H1 (cell line): ENCODE measurements at regions not wholly inside any gene's neighbourhood (a gene's known extent, or its start where the extent isn't known, plus 50 kb on each side); places are given as distances from the start of the nearest gene placed in this dataset.

Experiments
- CBX8 ChIP-seq: fragments of 300-800, 300-1000 bp; sonication (generic); IDR thresholded peaks from 2 replicates; pipeline ENCODE4 v1.7.1; 2016; ENCODE audit warnings: low read depth, low read length, borderline replicate concordance
- CTBP2 ChIP-seq: IDR thresholded peaks from 2 replicates; pipeline ENCODE4 v1.7.0; 2011; ENCODE audit warnings: borderline replicate concordance, mild to moderate bottlenecking, moderate library complexity, mixed read lengths, low read length; ENCODE audit not compliant: insufficient read depth, insufficient read length
- FOSL1 ChIP-seq: IDR thresholded peaks from 2 replicates; pipeline ENCODE4 v1.6.1; 2011; ENCODE audit warnings: mild to moderate bottlenecking, low read depth, low read length, moderate library complexity; ENCODE audit not compliant: insufficient read depth
- JUN ChIP-seq: IDR thresholded peaks from 2 replicates; pipeline ENCODE4 v1.6.1; 2011; ENCODE audit warnings: low read depth, mild to moderate bottlenecking, improper control_type of control experiment, low read length
- NANOG ChIP-seq: IDR thresholded peaks from 2 replicates; pipeline ENCODE4 v1.6.1; 2011; ENCODE audit warnings: low read length, low read depth, mild to moderate bottlenecking, inconsistent platforms; ENCODE audit not compliant: insufficient read depth, poor library complexity, severe bottlenecking
- SUZ12 ChIP-seq: fragments of 200-600 bp; sonication (generic); IDR thresholded peaks from 2 replicates; pipeline ENCODE4 v1.6.1; 2012; ENCODE audit warnings: mild to moderate bottlenecking, inconsistent platforms, low read length, moderate library complexity, mixed read lengths

DNA sequence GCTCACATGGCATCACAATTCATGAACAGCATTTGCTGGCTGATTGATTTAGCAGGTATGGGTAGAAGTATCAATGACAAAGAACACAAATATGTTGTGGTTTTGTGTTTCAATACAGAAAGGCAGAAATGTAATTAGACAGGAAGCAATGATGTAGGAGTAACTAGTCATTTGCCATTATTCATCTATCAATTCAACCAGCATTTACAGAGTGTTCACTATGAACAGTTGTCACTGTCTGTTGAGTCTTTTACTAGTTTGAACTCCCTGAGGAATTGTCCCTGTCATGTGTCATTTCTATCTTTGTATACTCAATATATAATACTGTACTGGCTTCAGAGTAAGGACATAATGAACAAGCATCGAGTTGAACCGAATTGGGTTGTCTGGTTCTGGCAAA is 51.5 kb upstream of the ARHGAP24 start (continued):
- TF ChIP-seq NANOG (no peak), JUN (no peak), CBX8 (no peak), CTBP2 (no peak), FOSL1 (no peak), SUZ12 (no peak)
